ENCODE measurements at regions not wholly inside any gene's neighbourhood (a gene's known extent, or its start where the extent isn't known, plus 50 kb on each side); places are given as distances from the start of the nearest gene placed in this dataset.
"Not testable (repeated sequence)": the region's sequence is repeated elsewhere in the genome, so short reads cannot be mapped to it uniquely, and the experiment has no call there.

DNA sequence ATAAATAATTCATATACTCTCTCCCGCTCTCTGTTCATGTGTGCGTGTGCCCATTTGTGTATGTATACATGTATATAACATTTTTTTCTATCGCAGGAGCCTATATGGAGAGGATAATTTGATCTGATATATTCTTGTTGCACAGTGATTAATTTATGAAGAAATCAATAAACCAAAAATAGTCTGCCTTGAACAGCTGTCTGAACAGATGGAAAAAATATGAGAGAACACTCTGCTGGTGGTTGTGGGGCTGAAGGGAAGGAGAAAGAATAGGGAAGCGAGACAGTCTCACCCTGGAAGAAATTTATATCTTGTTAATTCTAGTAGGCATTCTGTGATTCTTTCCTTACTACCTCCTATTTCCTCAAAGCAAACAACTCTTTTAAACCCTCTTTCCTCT lies 96.6 kb upstream of the B3GAT2 start:
- no peak for DNase-seq (ENCODE audit: low read depth)

DNA sequence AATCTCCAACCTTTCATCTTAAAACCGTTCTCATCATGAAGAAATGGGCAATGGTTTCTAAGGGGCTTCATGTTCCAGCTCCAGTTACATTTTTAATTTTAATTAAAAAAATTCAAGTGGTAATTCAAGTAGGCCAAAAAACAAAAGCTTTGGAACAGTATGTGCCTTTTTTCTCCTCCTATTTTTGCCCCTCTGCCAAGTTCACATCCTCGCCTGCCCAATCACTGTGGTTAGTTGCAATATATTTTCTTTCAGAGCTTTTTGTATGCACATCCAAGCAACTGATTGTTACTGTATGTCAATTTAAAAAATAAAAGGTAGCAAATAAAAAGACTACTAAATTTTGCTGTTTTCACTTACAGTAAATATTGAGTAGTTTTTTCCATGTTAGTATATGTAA lies 99.8 kb upstream of the B3GAT2 start:
- DNase-seq (ENCODE audit: low read depth): no peak

DNA sequence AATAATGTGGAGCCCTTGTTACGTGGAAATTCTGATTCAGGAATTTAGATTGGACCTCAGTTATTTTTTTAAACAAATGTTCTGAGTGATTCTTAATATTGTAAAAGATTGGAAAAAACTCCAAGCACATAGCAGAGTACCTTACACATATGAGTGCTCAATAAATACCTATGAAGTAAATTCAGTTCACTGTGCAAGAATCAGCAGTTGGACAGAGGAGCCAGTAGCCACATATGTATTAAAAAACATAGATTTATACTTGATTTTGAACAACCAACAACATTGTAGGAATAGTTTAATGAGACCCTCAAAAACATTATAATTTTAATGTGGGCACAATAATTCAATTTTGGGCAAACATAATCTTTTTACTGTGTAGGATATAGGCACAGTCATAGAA lies 109.3 kb upstream of the B3GAT2 start:
- no peak for DNase-seq (ENCODE audit: low read depth)

DNA sequence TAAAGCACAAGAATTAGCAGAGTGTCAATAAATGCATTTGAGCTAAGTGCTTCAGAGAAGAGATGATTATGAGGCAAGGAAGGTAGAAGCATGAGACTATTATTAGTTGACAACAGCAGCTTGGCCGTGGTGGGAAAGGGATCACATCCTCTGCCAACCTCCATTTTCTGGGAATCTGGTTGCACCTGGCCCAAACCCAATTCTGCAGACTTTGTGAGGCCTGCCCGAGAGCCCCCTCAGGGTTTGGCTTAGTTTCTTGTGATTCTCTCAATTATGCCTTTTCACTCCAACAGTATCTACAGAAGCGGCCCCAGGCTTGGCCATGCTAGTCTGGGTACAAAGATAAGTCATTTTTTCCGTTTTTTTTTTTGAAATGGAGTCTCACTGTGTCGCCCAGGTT lies 111.0 kb upstream of the B3GAT2 start:
- no peak for DNase-seq (ENCODE audit: low read depth)

DNA sequence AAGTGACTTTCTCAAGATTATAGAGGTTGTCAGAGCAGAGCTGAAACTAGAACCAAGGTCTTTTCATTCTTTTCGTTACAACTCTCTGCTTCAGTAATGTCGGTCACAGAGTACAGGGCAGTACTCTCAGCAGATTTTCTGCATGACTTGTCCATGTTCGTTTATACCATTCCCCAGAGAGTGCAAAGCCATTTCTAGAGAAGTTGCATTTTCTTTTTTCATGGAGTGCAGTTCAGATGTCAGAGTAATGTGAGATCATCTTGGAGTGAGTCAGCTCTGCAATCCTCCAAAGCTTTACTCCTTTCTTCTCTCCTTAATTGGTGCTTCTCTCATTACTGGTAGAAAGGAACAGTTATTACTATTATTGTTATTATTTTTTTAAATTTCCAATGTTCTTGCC lies 115.6 kb upstream of the B3GAT2 start:
- no peak for DNase-seq (ENCODE audit: low read depth)

DNA sequence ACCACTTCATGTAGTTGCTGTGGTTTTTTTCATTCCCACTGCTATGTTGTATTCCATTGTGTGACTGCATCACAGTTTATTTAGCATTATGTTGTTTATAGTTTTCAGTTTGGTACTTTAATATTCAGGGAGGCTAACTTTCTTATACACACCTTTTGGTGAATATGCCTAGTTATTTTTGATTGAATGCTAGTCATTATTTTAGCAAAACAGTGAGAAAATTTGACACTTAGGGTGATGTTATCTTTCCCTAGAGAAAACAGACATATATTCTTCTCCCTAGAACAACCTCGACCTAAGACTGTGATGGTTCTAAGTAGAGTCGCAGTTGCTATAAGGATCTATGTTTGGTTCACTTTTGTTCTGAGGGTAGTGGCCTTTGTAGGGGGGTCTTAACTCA lies 120.8 kb upstream of the B3GAT2 start:
- no peak for DNase-seq (ENCODE audit: low read depth)

DNA sequence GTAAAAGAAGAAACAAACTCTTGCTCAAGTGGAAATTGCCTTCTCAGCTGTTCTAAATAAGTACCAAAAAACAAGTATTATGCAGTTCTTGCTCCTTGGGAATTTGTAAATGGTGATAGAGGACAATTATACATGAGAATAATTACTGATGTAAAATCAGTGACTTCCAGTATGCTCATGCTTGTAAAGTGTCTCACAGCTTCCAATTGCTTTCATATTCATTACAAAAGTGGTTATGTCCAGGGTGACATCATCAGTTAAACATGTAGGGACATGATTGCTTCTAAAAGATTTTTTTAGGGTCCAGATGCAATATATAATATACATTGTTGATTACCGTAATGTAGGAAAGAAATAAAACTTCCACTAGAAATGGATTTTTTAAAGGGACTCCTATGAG lies 122.8 kb upstream of the B3GAT2 start:
- DNase-seq (ENCODE audit: low read depth): no peak

- no peak for DNase-seq (ENCODE audit: low read depth)
These were observed 123.3 kb upstream of the B3GAT2 start for GRCh38 chr6:71080133-71080532.

GRCh38 chr6:71080826-71081225 lies 124.0 kb upstream of the B3GAT2 start:
- no peak for DNase-seq (ENCODE audit: low read depth)

- no peak for DNase-seq (ENCODE audit: low read depth)
These were observed 125.3 kb upstream of the B3GAT2 start for GRCh38 chr6:71082033-71082650.

- no peak for DNase-seq (ENCODE audit: low read depth)
These were observed 126.5 kb upstream of the B3GAT2 start for GRCh38 chr6:71083308-71083820.

- DNase-seq (ENCODE audit: low read depth): no peak
These were observed 131.3 kb upstream of the B3GAT2 start for GRCh38 chr6:71088166-71088565.

- no peak for DNase-seq (ENCODE audit: low read depth)
These were observed 133.4 kb upstream of the B3GAT2 start for GRCh38 chr6:71090217-71090616.

DNA sequence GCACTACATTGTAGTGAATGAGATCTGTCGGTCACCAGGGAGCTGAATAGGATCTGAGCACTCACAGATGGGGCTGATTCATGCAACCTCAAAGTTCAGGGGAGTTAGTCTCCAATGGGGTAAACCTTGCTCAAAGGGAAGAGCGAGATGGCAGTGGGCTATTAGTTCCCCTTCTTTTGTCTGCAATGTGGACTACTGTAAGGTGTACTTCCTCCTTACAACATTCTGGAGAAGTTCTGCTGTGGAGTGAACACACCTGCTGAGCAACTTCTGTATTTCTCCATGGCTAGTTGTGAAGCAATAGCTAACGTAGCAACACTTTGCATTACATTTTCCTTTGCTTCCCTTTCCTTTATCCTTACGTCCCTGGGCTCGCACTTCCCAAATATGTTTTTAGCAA lies 134.3 kb upstream of the B3GAT2 start:
- DNase-seq (ENCODE audit: low read depth): no peak

- DNase-seq (ENCODE audit: low read depth): no peak
These were observed 135.1 kb upstream of the B3GAT2 start for GRCh38 chr6:71091956-71092355.

GRCh38 chr6:71097264-71097663 lies 140.4 kb upstream of the B3GAT2 start:
- not testable (repeated sequence) for DNase-seq (ENCODE audit: low read depth)

DNA sequence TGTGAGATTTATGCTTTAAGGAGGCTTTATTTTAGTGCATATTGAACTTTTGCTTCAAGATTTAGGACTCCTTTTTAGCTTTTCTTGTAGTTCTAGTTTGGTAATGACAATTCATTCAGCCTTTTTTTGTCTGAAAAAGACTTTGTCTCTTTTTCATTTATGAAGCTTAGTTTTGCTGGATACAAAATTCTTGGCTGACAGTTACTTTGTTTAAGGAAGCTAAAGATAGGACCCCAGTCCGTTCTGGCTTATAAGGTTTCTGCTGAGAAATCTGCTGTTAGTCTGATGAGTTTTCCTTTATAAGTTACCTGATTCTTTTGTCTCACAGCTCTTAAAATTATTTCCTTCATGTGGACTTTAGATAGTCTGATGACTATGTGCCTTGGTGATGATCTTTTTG lies 142.8 kb upstream of the B3GAT2 start:
- no peak for DNase-seq (ENCODE audit: low read depth)

- no peak for DNase-seq (ENCODE audit: low read depth)
These were observed 146.3 kb upstream of the B3GAT2 start for GRCh38 chr6:71103130-71103529.

GRCh38 chr6:71103641-71104040 lies 146.8 kb upstream of the B3GAT2 start:
- DNase-seq (ENCODE audit: low read depth): no peak

DNA sequence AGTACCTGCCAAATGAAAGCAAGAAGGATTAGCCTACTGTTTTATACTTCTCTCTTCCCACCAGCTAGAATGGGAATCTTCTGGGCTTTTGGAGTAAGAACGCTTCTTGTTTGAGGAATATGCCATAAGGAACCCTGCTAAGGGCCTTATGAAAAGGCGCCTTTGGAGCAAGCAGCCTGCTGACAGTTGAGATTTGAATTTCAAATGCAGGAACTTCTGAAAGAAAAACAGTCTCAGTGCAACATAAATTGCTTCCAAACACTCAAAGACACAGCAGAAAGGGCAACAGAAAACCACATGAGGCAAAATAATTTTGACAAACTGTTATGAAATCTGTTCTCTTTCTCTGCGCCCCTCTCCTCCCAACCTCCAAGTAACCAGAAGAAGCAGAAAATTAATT lies 149.4 kb upstream of the B3GAT2 start:
- no peak for DNase-seq (ENCODE audit: low read depth)

DNA sequence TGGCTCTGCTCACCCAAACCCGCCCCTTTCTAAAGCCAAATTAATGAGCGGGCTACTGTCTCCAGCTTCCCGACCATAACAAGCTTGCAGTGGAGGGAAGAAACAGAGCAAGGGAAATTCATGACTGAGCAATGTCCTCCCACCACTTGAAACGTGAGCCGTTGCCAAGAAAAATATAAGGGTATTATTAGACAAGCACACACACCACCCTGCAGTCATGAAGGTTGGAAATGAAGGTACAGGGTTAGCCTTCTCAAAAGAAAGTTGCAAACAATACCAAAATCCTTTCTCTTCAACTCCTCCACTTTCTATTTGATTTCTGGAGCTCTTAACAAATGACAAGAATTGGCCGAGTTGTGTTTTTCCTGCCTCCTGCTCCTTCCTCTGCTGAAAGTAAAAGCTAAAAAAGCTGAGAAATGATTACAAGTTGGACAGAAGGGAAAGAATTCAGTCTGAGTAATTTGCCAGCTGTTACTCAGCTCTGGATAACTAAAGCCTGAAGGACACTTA lies 151.1 kb upstream of the B3GAT2 start:
- DNase-seq (ENCODE audit: low read depth): no peak

DNA sequence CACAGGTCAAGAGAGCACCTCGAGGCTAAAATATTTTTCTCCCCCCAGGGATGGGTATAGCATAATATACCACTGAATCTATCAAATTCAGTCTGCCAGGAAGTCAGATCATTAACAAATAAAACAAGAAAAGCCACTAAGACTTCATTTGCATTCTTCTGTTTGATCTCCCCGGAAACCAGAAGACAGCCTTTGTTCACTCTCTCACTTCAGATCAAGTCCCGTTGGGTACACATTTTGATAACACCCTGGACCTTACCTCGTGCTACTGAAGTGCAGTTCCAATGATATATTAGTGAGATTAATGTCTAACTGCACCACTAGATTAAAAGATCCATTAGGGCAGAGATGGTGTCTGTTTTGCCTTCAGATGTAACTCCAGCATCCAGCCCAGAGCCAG lies 157.7 kb upstream of the B3GAT2 start:
- DNase-seq (ENCODE audit: low read depth): no peak

DNA sequence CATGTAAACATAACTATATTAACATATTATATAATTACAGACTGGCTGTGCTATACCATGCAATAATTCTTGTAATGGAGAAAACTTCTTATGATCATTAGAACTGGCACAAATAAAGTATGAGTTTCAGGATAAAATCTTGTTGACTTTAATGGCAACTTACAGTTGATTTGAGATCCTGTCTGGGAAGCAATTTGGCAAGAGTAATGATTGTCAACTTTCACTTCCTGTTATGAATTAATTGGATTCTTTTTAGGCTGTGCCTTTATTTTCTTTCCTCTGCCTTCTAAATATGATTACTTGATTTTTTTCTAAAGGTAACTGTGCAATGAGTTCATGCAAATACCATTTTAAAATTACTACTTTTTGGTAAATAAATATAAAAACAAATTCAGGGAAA lies 158.1 kb upstream of the B3GAT2 start:
- no peak for DNase-seq (ENCODE audit: low read depth)

DNA sequence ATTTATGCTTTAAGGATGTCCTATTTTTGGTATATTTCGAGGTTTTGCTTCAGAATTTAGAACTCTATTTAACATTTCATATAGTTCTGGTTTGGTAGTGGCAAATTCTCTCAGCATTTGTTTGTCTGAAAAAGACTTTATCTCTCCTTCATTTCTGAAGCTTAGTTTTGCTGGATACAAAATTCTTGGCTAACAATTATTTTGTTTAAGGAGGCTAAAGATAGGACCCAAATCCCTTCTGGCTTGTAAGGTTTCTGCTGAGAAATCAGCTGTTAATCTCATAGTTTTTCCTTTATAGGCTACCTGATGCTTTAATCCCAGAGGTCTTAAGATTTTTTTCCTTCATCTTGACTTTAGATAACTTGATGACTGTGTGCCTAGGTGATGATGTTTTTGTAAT lies 162.7 kb upstream of the B3GAT2 start:
- no peak for DNase-seq (ENCODE audit: low read depth)
